ENCODE measurements at regions not wholly inside any gene's neighbourhood (a gene's known extent, or its start where the extent isn't known, plus 50 kb on each side); places are given as distances from the start of the nearest gene placed in this dataset.
"Not testable (repeated sequence)": the region's sequence is repeated elsewhere in the genome, so short reads cannot be mapped to it uniquely, and the experiment has no call there.

DNA sequence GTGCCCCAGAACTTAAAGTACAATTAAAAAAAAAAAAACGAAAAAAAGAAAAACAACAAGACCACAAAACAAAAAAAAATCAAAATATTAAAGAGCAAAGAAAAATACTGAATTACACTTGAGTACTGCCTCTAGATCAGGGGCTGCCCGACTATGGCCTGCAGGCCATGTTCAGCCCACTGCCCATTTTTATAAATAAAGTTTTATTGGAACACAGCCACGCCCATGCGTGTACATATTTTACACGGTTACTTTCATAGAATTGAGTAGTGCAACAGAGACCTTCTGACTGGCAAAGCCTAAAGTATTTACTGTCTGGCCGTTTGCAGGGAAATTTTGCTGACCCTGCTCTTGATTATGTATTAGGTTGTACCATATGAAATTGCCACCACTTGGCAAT is 130.5 kb downstream of the ATXN3L start:
- Histone ChIP-seq H3K36me3 (no peaks in the 10 kb centered on the region), H3K4me3 (no peak overlapping the region), H3K27ac (no peak overlapping the region), H3K27me3 (no peaks in the 10 kb centered on the region), H3K9me3 (no peaks in the 10 kb centered on the region), H3K4me1 (no peaks in the 10 kb centered on the region)
- TF ChIP-seq, protein P1, sequence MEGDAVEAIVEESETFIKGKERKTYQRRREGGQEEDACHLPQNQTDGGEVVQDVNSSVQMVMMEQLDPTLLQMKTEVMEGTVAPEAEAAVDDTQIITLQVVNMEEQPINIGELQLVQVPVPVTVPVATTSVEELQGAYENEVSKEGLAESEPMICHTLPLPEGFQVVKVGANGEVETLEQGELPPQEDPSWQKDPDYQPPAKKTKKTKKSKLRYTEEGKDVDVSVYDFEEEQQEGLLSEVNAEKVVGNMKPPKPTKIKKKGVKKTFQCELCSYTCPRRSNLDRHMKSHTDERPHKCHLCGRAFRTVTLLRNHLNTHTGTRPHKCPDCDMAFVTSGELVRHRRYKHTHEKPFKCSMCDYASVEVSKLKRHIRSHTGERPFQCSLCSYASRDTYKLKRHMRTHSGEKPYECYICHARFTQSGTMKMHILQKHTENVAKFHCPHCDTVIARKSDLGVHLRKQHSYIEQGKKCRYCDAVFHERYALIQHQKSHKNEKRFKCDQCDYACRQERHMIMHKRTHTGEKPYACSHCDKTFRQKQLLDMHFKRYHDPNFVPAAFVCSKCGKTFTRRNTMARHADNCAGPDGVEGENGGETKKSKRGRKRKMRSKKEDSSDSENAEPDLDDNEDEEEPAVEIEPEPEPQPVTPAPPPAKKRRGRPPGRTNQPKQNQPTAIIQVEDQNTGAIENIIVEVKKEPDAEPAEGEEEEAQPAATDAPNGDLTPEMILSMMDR (IDR thresholded peaks at IDR 0.05) = no peak
- DNase-seq (ENCODE audit: low spot score) = no peak

GRCh38 chrX:13188731-13189309 is 131.0 kb downstream of the ATXN3L start:
- TF ChIP-seq, protein P1 (IDR thresholded peaks at IDR 0.05) = no peak
- Histone ChIP-seq H3K27ac (no peak overlapping the region), H3K4me1 (no peaks in the 10 kb centered on the region), H3K9me3 (no peaks in the 10 kb centered on the region), H3K27me3 (no peaks in the 10 kb centered on the region), H3K4me3 (no peak overlapping the region), H3K36me3 (no peaks in the 10 kb centered on the region)
- no peak for DNase-seq (ENCODE audit: low spot score)

GRCh38 chrX:13186643-13187042 is 133.2 kb downstream of the ATXN3L start:
- not testable (repeated sequence) for H3K4me1 ChIP-seq; H3K36me3 ChIP-seq; DNase-seq (ENCODE audit: low spot score); H3K4me3 ChIP-seq; H3K27me3 ChIP-seq; H3K27ac ChIP-seq; H3K9me3 ChIP-seq

GRCh38 chrX:13180807-13181206 is 136.4 kb upstream of the FAM9C start:
- Histone ChIP-seq H3K4me1 (no peaks in the 10 kb centered on the region), H3K27ac (no peak overlapping the region), H3K36me3 (no peaks in the 10 kb centered on the region), H3K27me3 (no peaks in the 10 kb centered on the region), H3K4me3 (no peak overlapping the region), H3K9me3 (no peaks in the 10 kb centered on the region)
- DNase-seq (ENCODE audit: low spot score) = no peak
- TF ChIP-seq, protein P1 (IDR thresholded peaks at IDR 0.05) = no peak

DNA sequence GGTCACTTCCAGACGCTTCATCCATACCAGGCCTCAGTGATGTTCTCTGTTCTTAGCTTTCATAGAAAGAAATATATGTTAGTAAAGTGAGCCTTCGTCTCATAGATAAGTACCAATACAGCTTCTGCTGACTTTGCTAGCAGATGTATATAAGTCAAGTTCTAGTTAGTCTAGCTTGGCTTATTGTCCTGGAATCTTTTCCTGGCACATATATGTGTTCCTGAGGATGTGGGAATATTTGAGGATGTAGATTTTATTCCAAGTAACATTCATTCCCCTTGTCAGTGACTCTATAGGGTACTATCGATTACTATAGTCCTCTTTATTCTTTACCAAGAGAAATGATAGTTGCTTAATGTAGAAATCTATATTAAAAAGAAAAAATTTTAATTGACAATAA is 135.2 kb upstream of the FAM9C start:
- TF ChIP-seq, protein P1 (IDR thresholded peaks at IDR 0.05) = no peak
- Histone ChIP-seq H3K27me3 (no peaks in the 10 kb centered on the region), H3K36me3 (no peaks in the 10 kb centered on the region), H3K4me3 (no peak overlapping the region), H3K9me3 (no peaks in the 10 kb centered on the region), H3K4me1 (no peaks in the 10 kb centered on the region), H3K27ac (no peak overlapping the region)
- DNase-seq (ENCODE audit: low spot score) = no peak

- H3K9me3 ChIP-seq = no peaks in the 10 kb centered on the region
- no peak overlapping the region for H3K4me3 ChIP-seq
- no peak for DNase-seq (ENCODE audit: low spot score)
- no peak overlapping the region for H3K27ac ChIP-seq
- TF ChIP-seq, protein P1 (IDR thresholded peaks at IDR 0.05) = no peak
- no peaks in the 10 kb centered on the region for H3K27me3 ChIP-seq
- no peaks in the 10 kb centered on the region for H3K36me3 ChIP-seq
- H3K4me1 ChIP-seq = no peaks in the 10 kb centered on the region
Observed at GRCh38 chrX:13179100-13179499, 134.7 kb upstream of the FAM9C start.
